Upper lobe of left lung (tissue), 6 donors: ENCODE measurements at regions not wholly inside any gene's neighbourhood (a gene's known extent, or its start where the extent isn't known, plus 50 kb on each side); places are given as distances from the start of the nearest gene placed in this dataset.
"Not testable (repeated sequence)": the region's sequence is repeated elsewhere in the genome, so short reads cannot be mapped to it uniquely, and the experiment has no call there.

Experiments
- ATAC-seq, 2 donors: fragments of 200-7000 bp; cut with Tn5 transposase; one replicate each; pipeline ENCODE4 v1.9.1; 2022; ENCODE audit warnings: mild to moderate bottlenecking in 2 of 2, moderate library complexity in 2 of 2; ENCODE audit not compliant: low FRiP score in 2 of 2
- DNase-seq, 2 donors: peaks; one replicate each; pipeline ENCODE4 v3.0.0-alpha.2; 2019 to 2020
- H3K27ac ChIP-seq, 4 donors: fragments of 200-600 bp; sonication (generic); one replicate each; pipeline ENCODE4 v1.5.1; 2016 to 2019
- H3K27me3 ChIP-seq, 4 donors: fragments of 200-600 bp; sonication (generic); one replicate each; pipeline ENCODE4 v1.5.1; 2017 to 2019
- H3K36me3 ChIP-seq, 4 donors: fragments of 200-600 bp; sonication (generic); one replicate each; pipeline ENCODE4 v1.5.1; 2016 to 2019
- H3K4me1 ChIP-seq, 4 donors: fragments of 200-600 bp; sonication (generic); one replicate each; pipeline ENCODE4 v1.5.1; 2018 to 2019
- H3K4me3 ChIP-seq, 4 donors: fragments of 200-600 bp; sonication (generic); one replicate each; pipeline ENCODE4 v1.5.1; 2017 to 2019; ENCODE audit warnings: mild to moderate bottlenecking in 2 of 4, moderate library complexity in 1 of 4
- H3K9me3 ChIP-seq, 4 donors: fragments of 200-600 bp; sonication (generic); one replicate each; pipeline ENCODE4 v1.5.1; 2018 to 2019
- CTCF ChIP-seq, 6 experiments: fragments of 450-650 bp in 4 of 6; fragments of 200-600 bp in 2 of 6; sonication (generic) in 2 of 6; IDR thresholded peaks; one replicate each; pipeline ENCODE4 v1.5.1; 2016 to 2019; ENCODE audit warnings: antibody characterized with exemption in 6 of 6
- EP300 ChIP-seq, 4 donors: sonication (generic); formaldehyde crosslinking; IDR thresholded peaks; one replicate each; pipeline ENCODE4 v1.5.1; 2017; ENCODE audit warnings: antibody characterized with exemption in 4 of 4, control low read depth in 2 of 4
- POLR2A ChIP-seq, 4 donors: fragments of 450-650 bp; IDR thresholded peaks; one replicate each; pipeline ENCODE4 v1.5.1; 2016 to 2017; ENCODE audit warnings: antibody characterized with exemption in 4 of 4, mild to moderate bottlenecking in 2 of 4
- POLR2AphosphoS5 ChIP-seq, 2 donors: sonication (generic); formaldehyde crosslinking; IDR thresholded peaks; one replicate each; pipeline ENCODE4 v1.5.1; 2017; ENCODE audit warnings: antibody characterized with exemption in 2 of 2
- WGBS, 2 donors: methylation state at CpG; one replicate each; pipeline ENCODE4 v1.1.5; 2017 to 2018; 5-methylcytosine and 5-hydroxymethylcytosine counted together
- donor health status: DM: no; HTN: no; CAD: no; lungs with moderate emphysema.
- donor health status: DM: no; HTN: yes; CAD: no; lungs with severe emphysema.

GRCh38 chr18:72991379-72991778 lies 123.6 kb upstream of the NETO1 start:
- 79 to 86% methylated on average over 1 of the region's 1 CpG for WGBS, 2 donors
- Histone ChIP-seq H3K27me3 (no peaks in the 10 kb centered on the region), H3K4me1 (no peaks in the 10 kb centered on the region), H3K36me3 (no peaks in the 10 kb centered on the region), H3K4me3 (no peak overlapping the region), H3K27ac (no peak overlapping the region), H3K9me3 (no peaks in the 10 kb centered on the region)
- no peak for ATAC-seq
- DNase-seq = no peak
- no peak for TF ChIP-seq CTCF (IDR thresholded peaks at IDR 0.05)
- TF ChIP-seq POLR2A (IDR thresholded peaks at IDR 0.05) = no peak
- no peak for TF ChIP-seq POLR2AphosphoS5 (IDR thresholded peaks at IDR 0.05)
- no peak for TF ChIP-seq EP300 (IDR thresholded peaks at IDR 0.05)

DNA sequence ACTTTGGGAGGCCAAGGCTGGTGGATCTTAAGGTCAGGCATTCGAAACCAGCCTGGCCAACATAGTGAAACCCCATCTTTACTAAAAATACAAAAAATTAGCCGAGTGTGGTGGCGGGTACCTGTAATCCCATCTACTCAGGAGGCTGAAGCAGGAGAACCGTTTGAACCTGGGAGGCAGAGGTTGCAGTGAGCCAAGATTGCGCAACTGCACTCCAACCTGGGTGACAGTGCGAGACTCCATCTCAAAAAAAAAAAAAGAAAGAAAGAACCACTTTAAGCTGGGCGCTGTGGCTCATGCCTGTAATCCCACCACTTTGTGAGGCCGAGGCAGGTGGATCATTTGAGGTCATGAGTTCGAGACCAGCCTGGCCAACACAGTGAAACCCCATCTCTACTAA lies 119.8 kb upstream of the NETO1 start:
- DNase-seq, ATAC-seq, H3K36me3 ChIP-seq, H3K4me3 ChIP-seq, H3K27me3 ChIP-seq, H3K4me1 ChIP-seq, H3K27ac ChIP-seq: not testable (repeated sequence)
- H3K9me3 ChIP-seq = peaks cover 0 to 13% (median 0%) of the 10 kb centered on the region in 4 donors
- 81 to 85% methylated on average over 9 of the region's 9 CpGs for WGBS, 2 donors

DNA sequence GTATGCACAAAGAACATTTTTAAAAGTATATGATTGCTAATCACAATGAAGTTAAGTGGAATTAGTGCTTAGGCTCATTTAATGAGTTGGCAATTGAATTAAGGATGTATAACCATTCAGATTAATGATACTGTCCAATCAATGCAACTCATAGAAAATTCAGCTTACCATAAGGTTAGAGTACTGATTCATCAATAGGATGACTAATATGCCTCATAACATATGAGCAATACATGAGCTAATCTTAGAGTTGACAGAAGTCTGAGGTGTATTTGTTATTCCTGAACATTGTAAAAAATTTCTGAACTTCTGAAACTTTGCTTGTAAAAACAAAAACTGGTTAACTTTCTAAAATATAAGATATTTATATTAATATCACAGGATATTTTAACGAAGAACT lies 118.3 kb upstream of the NETO1 start:
- no peak overlapping the region for H3K4me3 ChIP-seq
- 90 to 96% methylated on average over 1 of the region's 1 CpG for WGBS, 2 donors
- TF ChIP-seq POLR2A (IDR thresholded peaks at IDR 0.05) = no peak
- no peak for TF ChIP-seq EP300 (IDR thresholded peaks at IDR 0.05)
- no peaks in the 10 kb centered on the region for H3K36me3 ChIP-seq
- ATAC-seq (no peak), DNase-seq (no peak)
- H3K27ac ChIP-seq = no peak overlapping the region
- peaks cover 0 to 13% (median 0%) of the 10 kb centered on the region in 4 donors for H3K9me3 ChIP-seq
- no peaks in the 10 kb centered on the region for H3K27me3 ChIP-seq
- H3K4me1 ChIP-seq = no peaks in the 10 kb centered on the region

DNA sequence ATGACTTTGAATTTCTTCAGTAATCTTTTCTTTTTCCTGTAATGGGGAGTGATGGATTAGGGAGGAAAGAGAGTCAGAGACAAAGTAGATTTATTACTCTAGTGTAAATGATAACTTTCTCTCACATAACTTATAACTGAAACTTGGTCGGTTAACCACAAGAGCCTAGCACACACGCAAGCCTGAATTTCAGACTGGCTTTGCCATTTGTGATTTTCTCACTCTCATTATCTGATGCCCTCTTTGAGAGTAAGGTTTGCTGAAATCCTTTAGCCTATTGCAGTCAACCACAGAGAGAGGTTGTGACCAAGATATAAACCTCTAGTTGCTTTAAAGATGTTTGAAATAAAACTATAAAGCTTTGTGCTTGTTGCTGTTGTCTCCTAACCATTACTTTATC lies 117.9 kb upstream of the NETO1 start:
- no peaks in the 10 kb centered on the region for H3K36me3 ChIP-seq
- TF ChIP-seq POLR2AphosphoS5 (IDR thresholded peaks at IDR 0.05) (no peak), POLR2A (IDR thresholded peaks at IDR 0.05) (no peak), EP300 (IDR thresholded peaks at IDR 0.05) (no peak), CTCF (IDR thresholded peaks at IDR 0.05) (no peak)
- H3K4me1 ChIP-seq = no peaks in the 10 kb centered on the region
- DNase-seq (no peak), ATAC-seq (no peak)
- no peak overlapping the region for H3K4me3 ChIP-seq
- H3K9me3 ChIP-seq = peaks cover 0 to 13% (median 0%) of the 10 kb centered on the region in 4 donors
- 55 to 59% methylated on average over 2 of the region's 2 CpGs for WGBS, 2 donors
- H3K27me3 ChIP-seq = no peaks in the 10 kb centered on the region
- H3K27ac ChIP-seq = no peak overlapping the region

- Histone ChIP-seq H3K27me3 (no peaks in the 10 kb centered on the region), H3K4me1 (no peaks in the 10 kb centered on the region), H3K4me3 (no peak overlapping the region), H3K9me3 (peaks cover 0 to 13% (median 0%) of the 10 kb centered on the region in 4 donors), H3K27ac (no peak overlapping the region), H3K36me3 (no peaks in the 10 kb centered on the region)
- WGBS, 2 donors = 59 to 82% methylated on average over 2 of the region's 2 CpGs
- no peak for DNase-seq
- no peak for ATAC-seq
- TF ChIP-seq EP300 (IDR thresholded peaks at IDR 0.05) (no peak), POLR2AphosphoS5 (IDR thresholded peaks at IDR 0.05) (no peak), CTCF (IDR thresholded peaks at IDR 0.05) (no peak), POLR2A (IDR thresholded peaks at IDR 0.05) (no peak)
Observed at GRCh38 chr18:72984290-72984689, 116.5 kb upstream of the NETO1 start.

GRCh38 chr18:72973841-72974240 lies 106.1 kb upstream of the NETO1 start:
- Histone ChIP-seq H3K27me3 (no peaks in the 10 kb centered on the region), H3K36me3 (no peaks in the 10 kb centered on the region), H3K27ac (no peak overlapping the region), H3K4me1 (no peaks in the 10 kb centered on the region), H3K4me3 (no peak overlapping the region), H3K9me3 (no peaks in the 10 kb centered on the region)
- ATAC-seq (no peak), DNase-seq (no peak)
- no peak for TF ChIP-seq POLR2AphosphoS5 (IDR thresholded peaks at IDR 0.05)
- no peak for TF ChIP-seq POLR2A (IDR thresholded peaks at IDR 0.05)
- no peak for TF ChIP-seq CTCF (IDR thresholded peaks at IDR 0.05)
- no peak for TF ChIP-seq EP300 (IDR thresholded peaks at IDR 0.05)
- WGBS, 2 donors = 78 to 83% methylated on average over 2 of the region's 2 CpGs
